ENCODE measurements at regions not wholly inside any gene's neighbourhood (a gene's known extent, or its start where the extent isn't known, plus 50 kb on each side); places are given as distances from the start of the nearest gene placed in this dataset.

GRCh38 chr13:33678084-33678483, 139.9 kb upstream of the RFC3 start:
- DNase-seq (ENCODE audit: low read depth, low spot score) (no peak), ATAC-seq (peak; percentile 44), FAIRE-seq (no peak)
- peaks cover 9% of the 10 kb centered on the region for H3K79me2 ChIP-seq (ENCODE audit: control insufficient read depth, insufficient read depth, low read length)
- H2AFZ ChIP-seq (ENCODE audit: control insufficient read depth, low read depth, low read length), result no peak overlapping the region
- no peaks in the 10 kb centered on the region for H3K27me3 ChIP-seq (replicated peaks in 1 of 2; ENCODE audit: control insufficient read depth in 2 of 2, insufficient read depth in 2 of 2, low read length in 1 of 2)
- intact Hi-C loops (cut with micrococcal nuclease; ENCODE audit: unreplicated experiment), result loop anchor here (2.0 to 5.0 kb wide), 3 partner anchors 139 to 476 kb away; partner anchors contain the start of gene RFC3
- in situ Hi-C loops (cut with MboI), result no loop called here
- no peaks in the 10 kb centered on the region for H4K20me1 ChIP-seq (ENCODE audit: control insufficient read depth, insufficient read depth)
- ChIA-PET CTCF (interaction anchor here (0.6 to 5.7 kb wide), 12 partner anchors 9 to 401 kb away, joined by 3 to 93 read pairs (median 4); no protein-coding TSS in a partner anchor), SMC1A (ENCODE audit: uncharacterized antibody, unreplicated experiment) (interaction anchor here (1.0 to 7.2 kb wide), 14 partner anchors 31 to 1486 kb away, joined by 3 to 110 read pairs (median 6); no protein-coding TSS in a partner anchor), POLR2A (interaction anchor here (0.7 to 3.5 kb wide), 7 partner anchors 13 to 434 kb away, joined by 3 to 16 read pairs (median 5); no protein-coding TSS in a partner anchor), RAD21 (ENCODE audit: unreplicated experiment) (interaction anchor here (0.7 to 5.3 kb wide), 12 partner anchors 12 to 1485 kb away, joined by 3 to 82 read pairs (median 4); no protein-coding TSS in a partner anchor)
- H3K9me3 ChIP-seq (replicated peaks; ENCODE audit: control insufficient read depth, insufficient read depth, low read length), result peaks cover 5% of the 10 kb centered on the region
- H3K4me3 ChIP-seq, result no peak overlapping the region
- TF ChIP-seq CTCF (IDR thresholded peaks at IDR 0.05 in 2 of 3, conservative IDR thresholded peaks at IDR 0.05 in 1 of 3; ENCODE audit: control insufficient read depth in 2 of 3, extremely low read depth in 1 of 3, insufficient read depth in 1 of 3, low read depth in 3 of 3, low read length in 3 of 3) (peak; percentile 24 to 64 (median 39); a peak in 5 of 6 replicates), BCLAF1 (IDR thresholded peaks at IDR 0.05) (no peak), SMC3 (IDR thresholded peaks at IDR 0.05; ENCODE audit: borderline replicate concordance, low read length) (peak; percentile 23; the same call in 1 of the 2 replicates), EED (IDR thresholded peaks at IDR 0.05; ENCODE audit: low read depth) (no peak)
- peaks cover 5% of the 10 kb centered on the region; the same call in 1 of the 2 replicates for H3K4me1 ChIP-seq (ENCODE audit: control insufficient read depth, insufficient read depth, low read length)
- no TSS peak for BruUV-seq (replicated peaks)
- WGBS (ENCODE audit: insufficient coverage, insufficient replicate concordance, low lambda C conversion rate, missing lambda C conversion rate), result 91% methylated on average over 9 of the region's 9 CpGs
- peaks cover 0 to 4% of the 10 kb centered on the region in 2 experiments; a peak in 1 of 4 replicates for H3K36me3 ChIP-seq (ENCODE audit: control insufficient read depth in 2 of 2, insufficient read depth in 2 of 2, low read length in 1 of 2)
- no peak overlapping the region for H3K4me2 ChIP-seq (ENCODE audit: control insufficient read depth, insufficient read depth)
- no peak overlapping the region for H3K27ac ChIP-seq (ENCODE audit: control insufficient read depth, insufficient read depth)
- no peak overlapping the region for H3K9ac ChIP-seq (ENCODE audit: control insufficient read depth, insufficient read depth, low read length)

Measured in GM12878 (cell line).